GM21381 (cell line): ENCODE measurements at regions not wholly inside any gene's neighbourhood (a gene's known extent, or its start where the extent isn't known, plus 50 kb on each side); places are given as distances from the start of the nearest gene placed in this dataset.
"Not testable (repeated sequence)": the region's sequence is repeated elsewhere in the genome, so short reads cannot be mapped to it uniquely, and the experiment has no call there.

Experiments
- ATAC-seq: cut with Tn5 transposase; IDR thresholded peaks from one replicate; pipeline ENCODE4 v1.9.1; 2021; ENCODE audit warnings: mild to moderate bottlenecking, moderate library complexity; ENCODE audit not compliant: unreplicated experiment

DNA sequence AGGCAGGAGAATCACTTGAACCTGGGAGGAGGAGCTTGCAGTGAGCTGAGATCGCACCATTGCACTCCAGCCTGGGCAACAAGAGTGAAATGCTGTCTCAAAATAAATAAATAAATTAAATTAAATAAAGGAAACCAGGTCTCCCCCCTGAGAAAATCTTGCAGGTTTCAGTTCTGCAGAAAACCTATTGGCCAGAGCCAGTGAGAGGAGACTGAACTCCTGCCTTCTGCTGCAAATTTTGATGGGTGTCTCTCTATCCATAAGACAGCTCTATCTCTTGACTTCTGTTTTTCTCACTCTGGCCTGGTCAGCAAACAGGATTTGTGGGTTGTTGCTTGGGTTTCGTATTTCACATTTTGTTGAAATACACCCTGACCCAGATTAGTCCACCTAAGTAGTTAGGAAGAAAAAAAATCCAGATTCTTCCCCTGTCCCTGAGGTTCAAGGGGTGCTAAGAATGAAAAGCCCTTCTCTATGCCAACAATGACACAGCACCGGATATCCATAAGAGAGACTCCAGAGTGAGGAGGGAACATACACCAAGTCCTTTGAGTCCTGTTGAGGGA is 86.7 kb upstream of the MAP4K4 start:
- no peak for ATAC-seq

DNA sequence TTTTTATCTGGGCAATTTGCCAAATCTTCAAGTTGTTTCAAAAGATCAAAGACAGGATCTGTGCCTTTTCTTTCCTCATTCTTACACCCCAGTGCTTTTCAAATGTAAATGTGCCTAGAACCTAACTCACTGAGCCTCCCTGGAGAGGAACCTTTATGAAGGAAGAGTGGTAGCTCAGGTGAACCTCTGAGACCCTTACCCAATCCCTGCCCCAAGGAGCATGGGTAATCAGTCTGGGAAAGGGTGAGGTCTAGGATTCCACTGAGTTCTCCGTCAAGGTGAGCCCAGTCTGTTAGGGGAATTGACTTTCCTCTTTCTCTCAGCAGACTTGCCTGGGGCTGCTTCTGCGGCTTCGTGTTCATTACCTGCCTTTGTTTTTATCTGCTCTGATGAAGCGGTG is 88.1 kb upstream of the MAP4K4 start:
- ATAC-seq = no peak

DNA sequence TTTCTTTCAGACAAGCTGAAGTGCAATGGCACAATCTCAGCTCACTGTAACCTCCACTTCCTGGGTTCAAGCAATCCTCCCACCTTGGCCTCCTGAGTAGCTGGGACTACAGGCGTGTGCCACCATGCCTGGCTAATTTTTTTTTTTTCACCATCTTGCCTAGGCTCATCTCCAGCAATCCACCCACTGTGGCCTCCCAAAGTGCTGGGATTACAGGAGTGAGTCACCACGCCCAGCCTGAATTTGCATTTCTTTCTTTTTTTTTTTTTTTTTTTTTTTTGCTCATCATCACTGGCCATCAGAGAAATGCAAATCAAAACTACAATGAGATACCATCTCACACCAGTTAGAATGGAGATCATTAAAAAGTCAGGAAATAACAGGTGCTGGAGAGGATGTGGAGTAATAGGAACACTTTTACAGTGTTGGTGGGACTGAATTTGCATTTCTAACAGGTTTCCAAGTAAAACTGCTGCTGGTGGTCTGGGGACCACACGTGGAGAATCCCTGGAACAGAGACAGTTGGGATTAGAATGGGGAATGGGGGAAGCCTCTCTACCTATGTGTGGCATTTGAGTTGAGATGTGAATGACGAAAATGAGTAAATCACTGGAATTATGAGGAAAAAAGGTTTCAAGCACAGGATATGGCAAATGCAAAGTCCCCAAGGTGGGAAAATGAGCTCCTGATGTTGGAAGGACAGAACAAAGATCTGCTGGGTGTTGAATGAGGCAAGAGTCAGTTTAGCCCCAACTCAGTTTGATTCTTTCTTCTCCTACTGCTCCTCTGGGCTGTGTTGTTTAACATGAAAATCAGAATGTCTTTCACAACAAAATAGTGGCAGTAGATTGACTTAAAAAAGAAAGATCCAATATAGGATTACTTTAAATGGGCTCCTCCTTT is 88.8 kb upstream of the MAP4K4 start:
- ATAC-seq = no peak

DNA sequence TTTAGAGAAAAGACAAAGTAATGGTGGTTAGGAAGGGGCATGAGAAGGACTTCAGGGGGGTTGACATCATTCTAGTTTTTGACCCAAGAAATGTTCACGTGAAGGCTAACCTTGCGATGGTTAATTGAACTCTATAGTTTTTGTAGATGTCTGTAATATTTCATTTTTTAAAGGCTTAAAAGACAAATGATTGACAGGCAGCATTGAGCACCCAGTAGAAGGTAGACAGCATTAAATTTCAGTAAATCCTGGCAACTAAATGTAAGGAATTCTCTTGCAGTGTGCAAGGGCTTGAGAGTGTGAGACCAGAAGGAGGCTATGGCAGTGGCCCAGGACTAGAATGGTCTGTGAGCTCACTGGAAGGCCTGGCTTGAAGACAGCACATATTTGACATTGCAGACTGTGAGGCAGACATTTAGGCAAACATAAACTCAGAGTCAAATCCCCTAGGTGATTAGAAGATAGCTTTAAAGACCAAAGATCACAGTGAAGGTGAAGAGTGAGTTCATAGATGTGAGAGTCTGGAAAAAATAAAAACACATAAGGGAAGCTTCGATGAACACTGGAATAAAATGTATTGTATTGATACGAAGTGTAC is 100.1 kb upstream of the MAP4K4 start:
- no peak for ATAC-seq

DNA sequence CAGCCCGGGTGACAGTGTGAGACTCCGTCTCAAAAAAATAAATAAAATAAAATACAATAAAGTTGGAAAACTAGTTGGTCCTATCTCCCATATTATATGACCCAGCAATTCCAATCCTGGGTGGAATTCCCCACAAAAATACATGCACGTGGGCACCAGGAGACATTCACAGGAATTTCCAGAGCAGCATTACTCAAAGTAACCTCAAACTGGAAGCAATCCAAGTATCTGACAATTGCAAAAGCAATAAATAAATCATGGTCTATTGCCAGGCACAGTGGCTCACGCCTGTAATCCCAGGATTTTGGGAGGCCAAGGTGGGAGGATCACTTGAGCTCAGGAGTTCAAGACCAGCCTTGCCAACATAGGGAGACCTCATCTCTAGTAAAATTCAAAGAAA is 101.2 kb upstream of the MAP4K4 start:
- no peak for ATAC-seq

DNA sequence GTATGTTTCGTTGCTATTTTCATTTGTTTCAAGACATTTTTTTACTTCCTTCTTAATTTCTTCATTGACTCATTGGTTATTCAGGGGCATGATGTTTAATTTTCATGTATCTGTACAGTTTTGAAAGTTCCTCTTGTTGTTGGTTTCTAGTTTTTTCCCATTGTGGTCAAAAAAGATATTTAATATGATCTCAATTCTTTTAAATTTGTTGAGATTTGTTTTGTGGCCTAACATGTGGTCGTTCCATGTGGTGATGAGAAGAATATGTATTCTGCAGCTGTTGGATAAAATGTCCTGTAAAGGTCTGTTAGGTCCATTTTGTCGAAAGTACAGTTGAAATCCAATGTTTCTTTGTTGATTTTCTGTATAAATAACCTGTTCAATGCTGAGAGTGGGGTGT is 110.3 kb upstream of the MAP4K4 start:
- no peak for ATAC-seq

DNA sequence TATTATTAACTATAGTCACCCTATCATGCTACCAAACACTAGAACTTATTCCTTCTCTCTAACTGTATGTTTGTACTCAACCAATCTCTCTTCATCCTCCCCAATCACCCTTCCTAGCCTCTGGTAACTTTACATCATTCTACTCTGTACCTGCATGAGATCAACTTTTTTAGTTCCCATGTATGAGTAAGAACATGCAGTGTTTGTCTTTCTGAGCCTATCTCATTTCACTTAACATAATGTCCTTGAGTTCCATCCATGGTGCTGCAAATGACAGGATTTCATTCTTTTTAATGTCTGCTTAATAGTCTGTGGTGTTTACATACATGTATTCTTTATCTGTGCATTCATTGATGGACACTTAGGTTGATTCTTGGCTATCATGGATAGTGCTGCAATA is 108.9 kb upstream of the RFX8 start:
- no peak for ATAC-seq

DNA sequence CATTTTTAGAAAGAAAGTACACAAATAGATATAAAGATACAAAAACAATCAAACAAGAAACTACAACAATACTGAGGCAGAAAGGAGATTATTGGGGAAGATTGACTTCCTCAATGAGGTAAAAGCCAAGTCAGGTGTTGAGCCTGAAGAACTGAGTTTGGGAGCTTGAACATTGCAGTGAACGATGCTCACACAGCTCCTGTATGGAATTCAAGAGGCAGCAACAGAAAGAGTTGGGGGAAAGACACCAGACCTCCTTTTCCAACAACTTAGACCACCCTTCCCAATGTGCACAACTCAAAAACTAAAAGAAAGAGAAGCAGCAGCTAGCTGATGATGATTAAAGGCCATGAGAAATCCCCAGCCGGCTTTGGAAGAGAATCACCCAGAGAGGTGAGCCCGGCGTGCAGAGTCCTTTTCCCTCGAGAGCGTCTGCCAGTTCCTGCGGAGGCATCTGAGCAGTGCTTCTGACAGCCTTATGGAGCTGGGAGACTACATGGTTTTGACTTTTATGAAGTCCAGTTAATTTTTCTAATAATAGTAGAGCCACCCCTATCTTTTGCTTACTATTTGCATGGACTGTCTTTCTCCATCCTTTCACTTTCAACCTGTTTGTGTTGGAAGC is 106.9 kb upstream of the RFX8 start:
- ATAC-seq = no peak

DNA sequence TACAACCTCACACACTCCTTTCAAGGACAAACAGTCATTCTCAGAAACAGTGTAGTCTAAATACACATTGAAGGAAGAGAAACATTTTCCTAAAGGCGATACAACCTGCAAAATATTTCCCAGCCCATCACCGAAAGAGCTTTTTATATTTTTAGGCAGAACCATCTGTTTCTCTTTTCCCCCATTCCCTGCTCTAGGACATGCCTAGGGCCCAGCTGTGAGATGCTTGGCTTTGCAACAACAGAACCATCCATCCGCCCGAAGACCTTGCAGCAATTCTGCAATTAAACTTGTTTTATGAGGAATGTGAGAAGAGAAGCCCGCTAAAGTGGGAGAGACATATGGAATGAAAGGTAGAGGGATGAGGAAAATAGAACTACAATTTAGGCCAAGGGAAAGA is 105.6 kb upstream of the RFX8 start:
- ATAC-seq = no peak

DNA sequence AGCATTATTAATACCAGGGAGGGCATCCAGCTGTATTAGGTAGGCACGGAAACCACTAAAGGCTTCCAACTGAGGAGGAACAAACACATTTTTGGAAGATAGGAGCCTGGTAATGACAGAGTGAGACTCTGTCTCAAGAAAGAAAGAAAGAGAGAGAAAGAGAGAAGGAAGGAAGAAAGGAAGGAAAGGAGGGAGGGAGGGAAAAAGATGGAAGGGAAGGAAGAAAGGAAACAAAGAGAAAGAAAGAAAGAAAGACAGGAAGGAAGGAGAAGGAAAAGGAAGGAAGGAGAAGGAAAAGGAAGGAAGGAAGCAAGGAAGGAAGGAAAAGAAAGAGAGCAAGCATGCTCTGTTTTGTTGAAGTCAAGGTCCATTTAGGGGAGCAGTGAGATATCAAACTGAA is 103.8 kb upstream of the RFX8 start:
- no peak for ATAC-seq

DNA sequence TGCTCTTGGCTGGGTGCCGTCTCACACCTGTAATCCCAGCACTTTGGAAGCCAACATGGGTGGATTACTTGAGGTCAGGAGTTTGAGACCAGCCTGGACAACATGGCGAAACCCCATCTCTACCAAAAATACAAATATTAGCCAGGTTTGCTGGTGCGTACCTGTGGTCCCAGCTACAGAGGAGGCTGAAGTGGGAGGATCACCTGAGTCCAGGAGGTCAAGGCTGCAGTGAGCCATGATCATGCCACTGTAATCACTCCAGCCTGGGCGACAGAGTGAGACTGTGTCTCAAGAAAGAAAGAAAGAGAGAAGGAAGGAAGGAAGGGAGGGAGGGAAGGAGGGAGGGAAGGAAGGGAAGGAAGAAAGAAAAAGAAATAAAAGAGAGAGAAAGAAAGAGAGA is 103.2 kb upstream of the RFX8 start:
- ATAC-seq = not testable (repeated sequence)

DNA sequence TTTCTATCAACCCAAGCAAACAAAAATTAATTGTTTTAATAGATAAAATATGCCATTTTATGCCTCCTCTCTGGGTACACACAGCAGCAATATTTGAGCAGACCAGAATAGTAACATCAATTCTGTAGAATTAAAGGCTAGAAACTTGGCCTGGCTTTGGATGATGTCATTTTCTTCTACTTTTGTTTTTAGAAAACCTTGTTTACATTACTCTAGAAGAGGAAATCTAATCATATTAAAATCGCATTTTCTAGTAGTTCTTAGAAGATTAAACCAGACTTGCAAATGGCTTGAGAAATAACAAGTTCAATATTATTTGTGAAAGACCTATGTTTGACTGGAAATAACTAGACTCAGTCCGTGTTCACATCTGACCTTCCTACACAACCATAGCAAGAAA is 102.3 kb upstream of the RFX8 start:
- no peak for ATAC-seq

DNA sequence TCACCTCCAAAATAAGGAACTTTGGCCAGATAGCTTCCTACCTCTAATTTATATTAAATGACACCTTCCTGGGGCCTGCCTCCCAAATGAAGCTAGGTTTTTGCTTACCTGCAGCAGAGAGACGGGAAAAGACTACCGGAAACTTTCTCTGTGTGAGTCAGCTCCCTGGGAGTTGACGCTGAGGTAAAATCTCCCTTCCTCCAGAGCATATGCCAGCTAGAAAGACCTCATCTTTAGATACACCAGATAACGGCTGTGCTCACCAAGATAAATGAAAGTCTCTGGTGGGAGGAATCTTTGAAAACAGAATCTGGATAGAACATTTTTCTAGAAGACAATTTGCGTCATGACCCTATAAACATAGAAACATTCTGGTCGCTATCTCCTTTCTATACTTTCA is 99.7 kb upstream of the RFX8 start:
- no peak for ATAC-seq

DNA sequence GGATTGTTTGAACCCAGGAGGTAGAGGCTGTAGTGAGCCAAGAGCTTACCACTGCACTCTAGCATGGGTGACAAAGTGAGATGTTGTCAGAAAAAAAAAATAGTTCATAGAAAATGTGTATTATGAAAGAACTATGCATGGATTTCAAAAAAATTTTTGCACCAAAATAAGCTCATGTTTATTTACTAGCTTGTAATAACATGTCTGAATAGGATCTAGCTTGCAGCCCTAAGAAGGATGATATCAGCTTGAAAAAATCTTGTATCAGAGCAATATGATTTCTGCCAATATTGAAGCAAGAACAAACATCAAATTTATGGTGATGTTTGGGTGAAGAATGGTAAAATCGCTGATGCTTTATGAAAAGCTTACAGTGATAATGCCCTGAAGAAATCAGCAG is 97.0 kb upstream of the RFX8 start:
- ATAC-seq = no peak

DNA sequence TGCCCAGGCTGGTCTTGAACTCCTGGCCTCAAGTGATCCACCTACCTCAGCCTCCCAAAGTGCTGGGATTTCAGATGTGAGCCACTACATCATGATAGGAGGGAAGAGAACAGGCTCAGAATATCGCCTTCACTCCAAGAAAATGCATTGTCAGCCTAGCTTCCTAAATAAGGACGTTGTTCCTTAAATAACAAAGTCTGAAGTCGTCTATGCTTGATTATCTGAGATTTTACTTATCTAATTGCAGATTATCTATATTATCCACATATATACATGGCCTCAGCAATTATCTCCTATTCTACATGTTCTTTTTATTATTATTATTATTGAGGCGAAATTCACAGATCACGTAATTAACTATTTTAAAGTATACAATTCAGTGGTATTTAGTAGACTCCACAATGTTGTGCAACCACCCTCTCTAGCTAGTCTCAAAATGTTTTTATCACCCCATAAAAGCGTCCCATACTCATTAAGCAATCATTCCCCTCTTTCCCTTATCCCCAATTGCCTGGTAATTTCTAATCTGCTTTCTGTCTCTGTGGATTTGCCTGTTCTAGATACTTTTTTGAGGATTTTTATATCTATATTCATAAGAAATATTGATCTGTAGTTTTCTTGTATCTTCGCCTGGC is 95.1 kb upstream of the RFX8 start:
- ATAC-seq = no peak

DNA sequence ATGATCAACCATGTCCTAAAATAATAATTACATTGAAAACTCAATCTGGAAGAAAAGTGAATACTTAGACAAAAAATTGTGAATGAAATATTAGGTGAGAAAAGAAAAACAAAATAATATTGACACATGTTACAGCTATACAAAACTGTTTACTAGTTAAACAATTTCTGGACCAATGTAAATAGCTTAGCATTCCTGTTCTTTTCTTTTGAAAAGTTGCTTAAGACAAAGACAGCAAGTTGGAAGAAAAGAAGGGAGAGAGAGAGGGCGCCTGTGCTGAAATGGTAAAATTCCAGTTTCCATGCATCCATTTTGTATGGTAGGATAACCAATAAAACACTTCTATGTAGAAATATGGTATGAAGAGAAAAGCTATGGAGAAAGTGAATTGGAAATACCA is 94.1 kb upstream of the RFX8 start:
- no peak for ATAC-seq

DNA sequence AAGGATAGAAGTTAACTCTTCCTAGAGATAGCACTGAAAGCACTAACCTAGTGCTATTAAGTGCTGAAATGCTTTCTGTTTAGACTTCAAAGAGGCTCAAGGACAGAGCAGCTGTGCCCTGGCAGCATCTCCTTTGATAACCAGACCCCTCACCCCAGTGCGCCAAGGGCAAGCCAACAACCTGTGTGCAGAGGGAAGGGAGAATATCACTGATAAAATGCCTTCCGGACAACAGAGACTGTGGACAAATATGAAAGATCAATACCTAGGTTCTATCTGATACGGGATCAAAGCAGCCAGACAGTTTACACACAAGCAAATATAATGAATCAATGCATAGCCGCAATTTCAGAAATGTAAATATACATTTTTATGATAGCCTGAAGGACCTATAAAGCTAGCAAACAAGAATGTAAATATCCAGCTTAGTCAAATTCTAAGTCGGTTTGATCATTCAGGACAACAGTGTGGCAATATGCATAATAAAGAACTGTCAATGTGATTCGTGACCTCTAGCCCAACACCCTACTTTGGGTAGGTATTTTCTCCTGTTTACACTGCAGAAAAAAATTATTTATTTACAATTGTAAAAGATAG is 91.8 kb upstream of the RFX8 start:
- no peak for ATAC-seq

DNA sequence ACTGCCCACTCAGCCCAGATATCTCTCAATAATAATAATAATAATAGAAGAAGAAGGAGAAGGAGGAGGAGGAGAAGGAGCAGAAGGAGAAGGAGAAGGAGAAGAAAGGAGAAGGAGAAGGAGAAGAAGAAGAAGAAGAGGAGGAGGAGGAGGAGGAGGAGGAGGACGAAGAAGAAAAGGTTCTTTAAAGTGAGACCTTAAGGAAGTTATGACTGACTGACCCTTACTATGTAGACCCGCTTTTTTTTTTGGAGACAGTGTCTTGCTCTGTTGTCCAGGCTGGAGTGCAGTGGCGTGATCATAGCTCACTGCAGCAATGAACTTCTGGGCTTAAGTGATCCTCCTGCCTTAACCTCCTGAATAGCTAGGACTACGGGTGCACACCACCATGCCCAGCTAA is 88.9 kb upstream of the RFX8 start:
- ATAC-seq = no peak

DNA sequence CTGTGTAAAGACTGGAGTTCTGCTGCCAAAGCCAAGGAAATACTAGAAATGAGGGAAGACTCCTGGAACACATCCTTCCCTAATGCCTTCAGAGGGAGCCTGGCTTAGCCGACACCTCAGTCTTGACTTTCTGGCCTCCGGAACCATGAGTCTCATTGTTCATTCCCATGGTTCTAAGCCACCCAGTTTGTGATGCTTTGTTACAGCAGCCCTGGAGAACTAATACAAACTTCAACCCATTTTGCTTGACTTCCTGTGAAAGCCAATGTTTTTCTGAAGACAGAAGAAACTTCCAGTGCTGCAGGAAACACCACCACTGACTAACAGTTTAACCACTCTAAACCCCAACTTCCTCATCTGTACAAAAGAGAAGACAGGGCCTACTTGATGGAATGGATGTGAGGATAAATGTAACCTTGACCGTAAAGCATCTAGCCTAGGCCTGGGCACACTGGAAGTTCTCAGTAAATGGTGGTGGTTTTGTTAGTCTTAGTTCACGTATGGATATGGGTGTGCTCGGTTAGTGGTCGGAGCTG is 85.9 kb upstream of the RFX8 start:
- ATAC-seq = no peak

DNA sequence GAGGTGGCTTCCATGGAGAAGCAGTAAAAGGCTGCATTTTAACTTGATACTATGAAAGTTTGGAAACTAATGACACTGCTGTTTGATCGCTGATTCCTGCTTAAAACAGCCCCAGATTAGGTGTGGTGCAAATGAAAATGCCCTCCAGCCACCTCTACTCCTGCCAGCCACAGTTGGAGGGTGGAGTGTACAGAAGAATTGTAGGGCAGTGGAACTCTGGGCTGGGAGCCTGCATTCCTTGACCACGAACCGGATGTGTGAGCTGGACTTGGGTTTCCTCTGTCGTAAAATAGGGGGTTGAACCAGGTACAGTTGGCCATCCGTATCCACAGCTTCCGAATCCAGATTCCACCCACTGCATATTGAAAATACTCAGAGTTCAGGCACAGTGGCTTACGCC is 84.6 kb upstream of the RFX8 start:
- ATAC-seq = no peak
